HepG2 (cell line): ENCODE measurements at regions not wholly inside any gene's neighbourhood (a gene's known extent, or its start where the extent isn't known, plus 50 kb on each side); places are given as distances from the start of the nearest gene placed in this dataset.

Source experiments
- ATAC-seq: fragments of 200-7000 bp; cut with Tn5 transposase; 3 replicates; pipeline ENCODE4 v1.9.1; 2020; ENCODE audit warnings: mild to moderate bottlenecking, moderate library complexity
- BruUV-seq: library from RNA; stranded (reverse); fragments of 400-500 nt; replicated peaks from 2 replicates; lab custom pipeline; 2021; lab: Mats Ljungman, UMichigan
- CTCF ChIA-PET: fragments of 300-600 bp; formaldehyde crosslinking; extraction: SDS; loops from one replicate; lab custom pipeline; 2021; ENCODE audit warnings: low total read pairs, inconsistent platforms, low intra/inter-chr PET ratio; lab: Yijun Ruan, JAX
- POLR2A ChIA-PET: fragments of 350-600 bp; sonication (Branson Sonifier 250); formaldehyde crosslinking; loops from one replicate; lab custom pipeline; 2020; ENCODE audit warnings: antibody characterized with exemption, inconsistent platforms; lab: Yijun Ruan, JAX
- DNase-seq: peaks from one replicate; pipeline ENCODE4 v3.0.0-alpha.2; 2015; ENCODE audit warnings: low spot score
- FAIRE-seq: peaks from 3 replicates; lab custom pipeline; 2011; peaks lifted over from hg19 to GRCh38; lab: Jason Lieb, UNC
- H2AFZ ChIP-seq: one replicate; pipeline ENCODE4 v1.6.1; 2011; ENCODE audit warnings: low read length, inconsistent platforms
- H3K27ac ChIP-seq: fragments of 300-600 bp; 3 replicates; pipeline ENCODE4 v1.8.0; 2011; ENCODE audit warnings: mixed run types, mild to moderate bottlenecking, mixed read lengths, low read length, inconsistent platforms; ENCODE audit not compliant: insufficient read depth; ENCODE audit errors: extremely low read length
- H3K27me3 ChIP-seq, 2 experiments: fragments of 200-600 bp in 1 of 2; 2 replicates in 1 of 2; 3 replicates in 1 of 2; pipeline versions ENCODE4 v1.6.0 to v1.8.0; 2011; ENCODE audit warnings: low read length in 2 of 2, mild to moderate bottlenecking in 2 of 2, moderate library complexity in 2 of 2, inconsistent platforms in 1 of 2; ENCODE audit not compliant: insufficient read depth in 2 of 2, control insufficient read depth in 1 of 2
- H3K36me3 ChIP-seq, 2 experiments: fragments of 200-600 bp in 1 of 2; replicated peaks in 1 of 2; 2 replicates in 1 of 2; 3 replicates in 1 of 2; pipeline versions ENCODE4 v1.5.1 to v1.8.0; 2011; ENCODE audit warnings: low read length in 2 of 2, inconsistent platforms in 1 of 2; ENCODE audit not compliant: insufficient read depth in 2 of 2, control insufficient read depth in 1 of 2
- H3K4me1 ChIP-seq: 2 replicates; pipeline ENCODE4 v1.5.1; 2012; ENCODE audit warnings: low read length, inconsistent platforms; ENCODE audit not compliant: insufficient read depth
- H3K4me2 ChIP-seq: 2 replicates; pipeline ENCODE4 v1.6.0; 2011; ENCODE audit warnings: low read depth, low read length, inconsistent platforms
- H3K4me3 ChIP-seq, 3 experiments: fragments of 200-600 bp in 1 of 3; sonication (generic), shearing (Covaris generic) in 1 of 3; replicated peaks in 1 of 3; 2 replicates each; pipeline ENCODE4 v1.5.1; 2011 to 2016; ENCODE audit warnings: low read length in 3 of 3, inconsistent platforms in 2 of 3, low read depth in 2 of 3, mild to moderate bottlenecking in 2 of 3, control low read depth in 1 of 3, mixed read lengths in 1 of 3; ENCODE audit not compliant: insufficient read depth in 1 of 3
- H3K79me2 ChIP-seq: one replicate; pipeline ENCODE4 v1.6.1; 2011; ENCODE audit warnings: low read length, inconsistent platforms; ENCODE audit not compliant: insufficient read depth
- H3K9ac ChIP-seq: 2 replicates; pipeline ENCODE4 v1.6.0; 2011; ENCODE audit warnings: mild to moderate bottlenecking, low read depth, low read length, inconsistent platforms; ENCODE audit not compliant: insufficient read depth
- H3K9me3 ChIP-seq: 2 replicates; pipeline ENCODE4 v1.5.1; 2012; ENCODE audit warnings: mild to moderate bottlenecking, low read length
- H4K20me1 ChIP-seq: 2 replicates; pipeline ENCODE4 v1.6.0; 2011; ENCODE audit warnings: inconsistent platforms, mild to moderate bottlenecking, low read length, moderate library complexity; ENCODE audit not compliant: insufficient read depth
- HNF1B ChIP-seq: sonication (generic); formaldehyde crosslinking; IDR thresholded peaks from 2 replicates; pipeline ENCODE4 v1.5.1; 2020; ENCODE audit warnings: mild to moderate bottlenecking, moderate library complexity, missing genetic modification reagents
- HOXA7 ChIP-seq: sonication (generic); formaldehyde crosslinking; IDR thresholded peaks from 2 replicates; pipeline ENCODE4 v1.8.1; 2022; ENCODE audit warnings: mild to moderate bottlenecking, missing genetic modification reagents, moderate library complexity
- KLF11 ChIP-seq: IDR thresholded peaks from 2 replicates; pipeline ENCODE4 v1.6.1; 2016; ENCODE audit warnings: missing compliant biosample characterization
- MIXL1 ChIP-seq: IDR thresholded peaks from 2 replicates; pipeline ENCODE4 v1.6.1; 2016
- PRDM10 ChIP-seq: sonication (generic); formaldehyde crosslinking; IDR thresholded peaks from 2 replicates; pipeline ENCODE4 v1.4.0; 2020; ENCODE audit warnings: low read depth, missing genetic modification reagents
- RAD21 ChIP-seq: fragments of 450-650 bp; formaldehyde crosslinking; IDR thresholded peaks from 2 replicates; pipeline ENCODE4 v1.5.0; 2020; ENCODE audit warnings: mild to moderate bottlenecking
- SMAD9 ChIP-seq: sonication (generic); formaldehyde crosslinking; IDR thresholded peaks from 2 replicates; pipeline ENCODE4 v1.5.1; 2020; ENCODE audit warnings: mild to moderate bottlenecking, missing genetic modification reagents
- SP4 ChIP-seq: sonication (generic); formaldehyde crosslinking; IDR thresholded peaks from 2 replicates; pipeline ENCODE4 v1.8.1; 2023; ENCODE audit warnings: mild to moderate bottlenecking, missing genetic modification reagents
- ZBTB7A ChIP-seq: sonication (generic); formaldehyde crosslinking; IDR thresholded peaks from 2 replicates; pipeline ENCODE4 v1.8.0; 2022; ENCODE audit warnings: mild to moderate bottlenecking, missing genetic modification reagents
- WGBS: methylation state at CpG from one replicate; pipeline ENCODE4 v1.1.6; 2017; ENCODE audit warnings: low lambda C conversion rate; 5-methylcytosine and 5-hydroxymethylcytosine counted together
- in situ Hi-C: cut with HindIII; loops from 2 replicates; pipeline ENCODE4 v1.10.0; 2017; ENCODE audit warnings: low pct_unique_long_range_greater_than_20kb; ENCODE audit not compliant: extremely low pct_ligation_motif_present
- intact Hi-C: fragments of 100-400 bp; cut with micrococcal nuclease; formaldehyde crosslinking; loops from one replicate; pipeline ENCODE4 v1.10.0; 2022; ENCODE audit not compliant: unreplicated experiment

DNA sequence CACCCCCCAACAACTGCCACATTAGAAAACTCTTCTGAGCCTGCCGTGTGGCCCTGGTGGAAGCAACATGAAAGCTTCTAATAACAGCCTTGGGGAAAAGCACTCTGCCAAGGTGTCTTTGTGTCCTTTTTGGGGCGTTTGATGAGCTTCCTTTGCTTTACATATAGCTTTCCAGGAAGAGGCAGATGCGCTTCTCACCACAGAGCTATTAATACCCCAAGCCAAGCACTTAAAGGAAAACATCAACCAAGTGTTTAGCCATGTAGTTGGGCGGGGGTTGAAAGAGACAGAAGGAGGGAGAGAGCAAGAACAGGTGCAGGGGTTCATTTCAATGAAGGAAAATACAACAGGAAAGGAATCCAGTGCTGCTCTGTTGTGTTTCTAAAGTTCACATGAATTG lies 176.1 kb downstream of the VAPA start:
- POLR2A ChIA-PET, result no interaction called here
- BruUV-seq, result no TSS peak

More for the DNA sequence above, 176.1 kb downstream of the VAPA start:
- no peak for DNase-seq
- Histone ChIP-seq H3K27me3 (peaks cover 0 to 10% of the 10 kb centered on the region in 2 experiments; a peak in 3 of 5 replicates), H3K27ac (no peak overlapping the region), H3K4me3 (no peak overlapping the region), H4K20me1 (no peaks in the 10 kb centered on the region; the same call in 1 of the 2 replicates), H3K9me3 (no peaks in the 10 kb centered on the region), H3K9ac (no peak overlapping the region)
- FAIRE-seq, result no peak
- intact Hi-C loops (no loop called here), in situ Hi-C loops (no loop called here)
- ATAC-seq, result no peak
- TF ChIP-seq HNF1B (CRISPR knock-in tag) (no peak), MIXL1 (CRISPR knock-in tag) (no peak), RAD21 (CRISPR knock-in tag) (no peak), KLF11 (no peak), PRDM10 (no peak), ZBTB7A (CRISPR knock-in tag) (no peak), SP4 (CRISPR knock-in tag) (no peak), HOXA7 (CRISPR knock-in tag) (no peak), SMAD9 (CRISPR knock-in tag) (no peak)
- TF ChIP-seq, all 625 proteins: peak for 0
- WGBS, result 28% methylated on average over 4 of the region's 4 CpGs
- Histone ChIP-seq H3K4me1 (peaks cover 17% of the 10 kb centered on the region), H3K36me3 (no peaks in the 10 kb centered on the region), H3K79me2 (no peaks in the 10 kb centered on the region), H3K4me2 (no peak overlapping the region), H2AFZ (no peak overlapping the region)
- CTCF ChIA-PET, result no interaction called here
